ENCODE measurements at regions not wholly inside any gene's neighbourhood (a gene's known extent, or its start where the extent isn't known, plus 50 kb on each side); places are given as distances from the start of the nearest gene placed in this dataset.

DNA sequence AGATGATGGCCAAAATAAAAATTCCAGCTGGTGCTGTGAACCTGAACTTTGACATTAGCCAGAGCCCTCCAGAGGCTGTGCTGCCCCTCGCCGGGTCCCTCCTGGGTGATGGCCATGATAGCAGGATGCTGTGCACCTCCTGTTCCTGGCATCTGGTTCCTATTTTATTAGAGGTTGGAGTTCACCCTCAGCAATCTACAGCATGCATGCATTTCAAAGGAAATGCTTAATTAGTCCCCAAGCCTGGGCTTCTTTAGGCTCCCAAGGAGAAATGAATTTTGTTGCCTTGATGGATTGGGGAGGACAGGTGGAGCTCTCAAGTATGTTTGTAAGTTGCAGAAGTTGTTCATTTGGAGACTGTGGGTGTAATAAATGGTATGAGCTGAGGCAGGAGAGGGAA is 166.9 kb downstream of the GLI2 start:
- BruUV-seq (replicated peaks): no TSS peak
- Histone ChIP-seq H3K9me3 (replicated peaks; ENCODE audit: control insufficient read depth, insufficient read depth, low read length) (no peaks in the 10 kb centered on the region), H4K20me1 (ENCODE audit: control insufficient read depth, insufficient read depth) (no peaks in the 10 kb centered on the region), H3K27ac (ENCODE audit: control insufficient read depth, insufficient read depth) (no peak overlapping the region), H3K36me3 (ENCODE audit: control insufficient read depth in 2 of 2, insufficient read depth in 2 of 2, low read length in 1 of 2) (no peaks in the 10 kb centered on the region), H3K4me1 (ENCODE audit: control insufficient read depth, insufficient read depth, low read length) (no peaks in the 10 kb centered on the region), H2AFZ (ENCODE audit: control insufficient read depth, low read depth, low read length) (no peak overlapping the region), H3K4me2 (ENCODE audit: control insufficient read depth, insufficient read depth) (no peak overlapping the region), H3K79me2 (ENCODE audit: control insufficient read depth, insufficient read depth, low read length) (no peaks in the 10 kb centered on the region), H3K9ac (ENCODE audit: control insufficient read depth, insufficient read depth, low read length) (no peak overlapping the region), H3K27me3 (replicated peaks in 1 of 2; ENCODE audit: control insufficient read depth in 2 of 2, insufficient read depth in 2 of 2, low read length in 1 of 2) (peaks cover 0 to 4% of the 10 kb centered on the region in 2 experiments), H3K4me3 (no peak overlapping the region)
- FAIRE-seq (no peak), ATAC-seq (no peak), DNase-seq (ENCODE audit: low read depth, low spot score) (no peak)
- intact Hi-C loops (cut with micrococcal nuclease; ENCODE audit: unreplicated experiment): no loop called here
- ChIA-PET POLR2A (no interaction called here), RAD21 (ENCODE audit: unreplicated experiment) (no interaction called here), SMC1A (ENCODE audit: uncharacterized antibody, unreplicated experiment) (no interaction called here), CTCF (interaction anchor here (0.6 kb wide), 1 partner anchor 225 kb away, joined by 3 read pairs; no protein-coding TSS in a partner anchor)
- TF ChIP-seq POLR2A (IDR thresholded peaks at IDR 0.05; ENCODE audit: low read depth, low read length): no peak
- TF ChIP-seq CBX3 (IDR thresholded peaks at IDR 0.05; ENCODE audit: borderline replicate concordance, low read depth): no peak
- TF ChIP-seq TBL1XR1 (IDR thresholded peaks at IDR 0.05; ENCODE audit: low read depth, low read length): no peak
- TF ChIP-seq RCOR1 (conservative IDR thresholded peaks at IDR 0.05; ENCODE audit: low read depth, low read length): no peak
- no peak for TF ChIP-seq HDGF (IDR thresholded peaks at IDR 0.05)
- TF ChIP-seq ZNF207 (IDR thresholded peaks at IDR 0.05; ENCODE audit: borderline replicate concordance): no peak
- TF ChIP-seq SMAD5 (IDR thresholded peaks at IDR 0.05; ENCODE audit: low read depth): no peak
- TF ChIP-seq TARDBP (IDR thresholded peaks at IDR 0.05; ENCODE audit: borderline replicate concordance): no peak
- 65% methylated on average over 2 of the region's 2 CpGs for WGBS (ENCODE audit: insufficient coverage, insufficient replicate concordance, low lambda C conversion rate, missing lambda C conversion rate)
- in situ Hi-C loops (cut with MboI): no loop called here

DNA sequence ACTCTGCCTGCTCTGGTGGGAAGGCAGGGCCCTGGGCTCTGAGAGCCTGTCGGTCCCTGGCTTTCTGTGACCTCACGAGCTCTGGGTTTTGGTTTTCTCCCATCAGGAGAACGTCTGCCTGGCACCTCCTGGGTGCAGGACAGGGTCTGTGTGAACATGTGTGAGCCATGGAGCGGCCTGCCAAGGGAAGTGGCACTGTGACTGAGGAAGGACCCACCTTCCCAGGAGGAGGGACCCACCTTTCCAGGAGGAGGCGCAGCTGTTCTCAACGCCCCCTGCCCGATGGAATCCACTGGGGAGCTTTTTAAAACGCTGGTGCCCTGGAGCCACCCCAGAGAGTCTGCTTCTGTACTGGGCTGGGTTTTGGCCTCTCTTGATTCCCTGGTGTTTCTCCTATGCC is 168.7 kb downstream of the GLI2 start:
- Histone ChIP-seq H3K9me3 (replicated peaks; ENCODE audit: control insufficient read depth, insufficient read depth, low read length) (no peaks in the 10 kb centered on the region), H4K20me1 (ENCODE audit: control insufficient read depth, insufficient read depth) (no peaks in the 10 kb centered on the region), H3K36me3 (ENCODE audit: control insufficient read depth in 2 of 2, insufficient read depth in 2 of 2, low read length in 1 of 2) (no peaks in the 10 kb centered on the region), H3K9ac (ENCODE audit: control insufficient read depth, insufficient read depth, low read length) (no peak overlapping the region), H3K4me3 (no peak overlapping the region), H3K27ac (ENCODE audit: control insufficient read depth, insufficient read depth) (no peak overlapping the region), H2AFZ (ENCODE audit: control insufficient read depth, low read depth, low read length) (no peak overlapping the region), H3K4me1 (ENCODE audit: control insufficient read depth, insufficient read depth, low read length) (no peaks in the 10 kb centered on the region), H3K79me2 (ENCODE audit: control insufficient read depth, insufficient read depth, low read length) (no peaks in the 10 kb centered on the region), H3K4me2 (ENCODE audit: control insufficient read depth, insufficient read depth) (no peak overlapping the region), H3K27me3 (replicated peaks in 1 of 2; ENCODE audit: control insufficient read depth in 2 of 2, insufficient read depth in 2 of 2, low read length in 1 of 2) (peaks cover 0 to 2% of the 10 kb centered on the region in 2 experiments; a peak in 3 of 4 replicates)
- ChIA-PET POLR2A (no interaction called here), SMC1A (ENCODE audit: uncharacterized antibody, unreplicated experiment) (no interaction called here), CTCF (no interaction called here), RAD21 (ENCODE audit: unreplicated experiment) (no interaction called here)
- ATAC-seq (no peak), DNase-seq (ENCODE audit: low read depth, low spot score) (no peak), FAIRE-seq (no peak)
- no TSS peak for BruUV-seq (replicated peaks)
- no peak for TF ChIP-seq GATAD2B (conservative IDR thresholded peaks at IDR 0.05; ENCODE audit: low read depth)
- TF ChIP-seq, protein P1, sequence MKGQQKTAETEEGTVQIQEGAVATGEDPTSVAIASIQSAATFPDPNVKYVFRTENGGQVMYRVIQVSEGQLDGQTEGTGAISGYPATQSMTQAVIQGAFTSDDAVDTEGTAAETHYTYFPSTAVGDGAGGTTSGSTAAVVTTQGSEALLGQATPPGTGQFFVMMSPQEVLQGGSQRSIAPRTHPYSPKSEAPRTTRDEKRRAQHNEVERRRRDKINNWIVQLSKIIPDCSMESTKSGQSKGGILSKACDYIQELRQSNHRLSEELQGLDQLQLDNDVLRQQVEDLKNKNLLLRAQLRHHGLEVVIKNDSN (IDR thresholded peaks at IDR 0.05; ENCODE audit: borderline replicate concordance, extremely low read length, insufficient read depth, low read depth, low read length): no peak
- TF ChIP-seq DPF2 (IDR thresholded peaks at IDR 0.05): no peak
- no peak for TF ChIP-seq ZNF274 (IDR thresholded peaks at IDR 0.05; ENCODE audit: insufficient read depth, insufficient read length)
- in situ Hi-C loops (cut with MboI): no loop called here
- 29% methylated on average over 8 of the region's 8 CpGs for WGBS (ENCODE audit: insufficient coverage, insufficient replicate concordance, low lambda C conversion rate, missing lambda C conversion rate)
- intact Hi-C loops (cut with micrococcal nuclease; ENCODE audit: unreplicated experiment): no loop called here
